ENCODE measurements at regions not wholly inside any gene's neighbourhood (a gene's known extent, or its start where the extent isn't known, plus 50 kb on each side); places are given as distances from the start of the nearest gene placed in this dataset.

GRCh38 chr19:30742406-30742938 lies 370.3 kb downstream of the ZNF536 start:
- TF ChIP-seq EZH2 (IDR thresholded peaks at IDR 0.05; ENCODE audit: borderline replicate concordance) (no peak), CTCF (IDR thresholded peaks at IDR 0.05; ENCODE audit: poor library complexity) (no peak), EZH2phosphoT487 (IDR thresholded peaks at IDR 0.05; ENCODE audit: low read depth, severe bottlenecking, unreplicated experiment) (no peak)
- Histone ChIP-seq H2AFZ (no peak overlapping the region), H3K4me1 (ENCODE audit: insufficient read depth) (no peaks in the 10 kb centered on the region), H3K27me3 (peaks cover 4% of the 10 kb centered on the region), H4K20me1 (ENCODE audit: insufficient read depth, poor library complexity, severe bottlenecking) (no peaks in the 10 kb centered on the region), H3K4me2 (no peak overlapping the region), H3K36me3 (replicated peaks; ENCODE audit: insufficient read depth, low read depth) (no peaks in the 10 kb centered on the region), H3K4me3 (no peak overlapping the region), H3K27ac (no peak overlapping the region), H3K9me3 (ENCODE audit: low read depth) (no peaks in the 10 kb centered on the region), H3K79me2 (no peaks in the 10 kb centered on the region), H3K9me2 (replicated peaks; ENCODE audit: insufficient read depth) (no peaks in the 10 kb centered on the region)
- WGBS (ENCODE audit: low lambda C conversion rate, missing lambda C conversion rate): 73% methylated on average over 12 of the region's 12 CpGs
- DNase-seq (ENCODE audit: low spot score): no peak

GRCh38 chr19:30741566-30741965 lies 369.4 kb downstream of the ZNF536 start:
- H2AFZ ChIP-seq: no peak overlapping the region
- H3K27ac ChIP-seq: no peak overlapping the region
- WGBS (ENCODE audit: low lambda C conversion rate, missing lambda C conversion rate): 33% methylated on average over 2 of the region's 2 CpGs

GRCh38 chr19:30739394-30739793 lies 367.2 kb downstream of the ZNF536 start:
- Histone ChIP-seq H3K9me3 (ENCODE audit: low read depth) (no peaks in the 10 kb centered on the region), H3K36me3 (replicated peaks; ENCODE audit: insufficient read depth, low read depth) (no peaks in the 10 kb centered on the region), H2AFZ (no peak overlapping the region), H3K79me2 (no peaks in the 10 kb centered on the region), H3K9me2 (replicated peaks; ENCODE audit: insufficient read depth) (no peaks in the 10 kb centered on the region), H3K27ac (no peak overlapping the region), H3K4me1 (ENCODE audit: insufficient read depth) (no peaks in the 10 kb centered on the region), H3K4me2 (no peak overlapping the region), H3K27me3 (peaks cover 4% of the 10 kb centered on the region), H4K20me1 (ENCODE audit: insufficient read depth, poor library complexity, severe bottlenecking) (no peaks in the 10 kb centered on the region), H3K4me3 (no peak overlapping the region)
- WGBS (ENCODE audit: low lambda C conversion rate, missing lambda C conversion rate): 42% methylated on average over 5 of the region's 5 CpGs
- DNase-seq (ENCODE audit: low spot score): no peak
- TF ChIP-seq CTCF (IDR thresholded peaks at IDR 0.05; ENCODE audit: poor library complexity): no peak
- TF ChIP-seq EZH2 (IDR thresholded peaks at IDR 0.05; ENCODE audit: borderline replicate concordance): no peak
- no peak for TF ChIP-seq EZH2phosphoT487 (IDR thresholded peaks at IDR 0.05; ENCODE audit: low read depth, severe bottlenecking, unreplicated experiment)

More at GRCh38 chr19:30741566-30741965, 369.4 kb downstream of the ZNF536 start:
- DNase-seq (ENCODE audit: low spot score): no peak
- no peaks in the 10 kb centered on the region for H3K4me1 ChIP-seq (ENCODE audit: insufficient read depth)
- no peaks in the 10 kb centered on the region for H4K20me1 ChIP-seq (ENCODE audit: insufficient read depth, poor library complexity, severe bottlenecking)
- no peaks in the 10 kb centered on the region for H3K9me3 ChIP-seq (ENCODE audit: low read depth)
- H3K27me3 ChIP-seq: peaks cover 4% of the 10 kb centered on the region
- H3K4me3 ChIP-seq: no peak overlapping the region
- no peak overlapping the region for H3K4me2 ChIP-seq
- H3K79me2 ChIP-seq: no peaks in the 10 kb centered on the region
- H3K36me3 ChIP-seq (replicated peaks; ENCODE audit: insufficient read depth, low read depth): no peaks in the 10 kb centered on the region
- H3K9me2 ChIP-seq (replicated peaks; ENCODE audit: insufficient read depth): no peaks in the 10 kb centered on the region
- TF ChIP-seq CTCF (IDR thresholded peaks at IDR 0.05; ENCODE audit: poor library complexity) (no peak), EZH2phosphoT487 (IDR thresholded peaks at IDR 0.05; ENCODE audit: low read depth, severe bottlenecking, unreplicated experiment) (no peak), EZH2 (IDR thresholded peaks at IDR 0.05; ENCODE audit: borderline replicate concordance) (no peak)

Data from hepatocyte (in vitro differentiated cells).